ENCODE measurements at regions not wholly inside any gene's neighbourhood (a gene's known extent, or its start where the extent isn't known, plus 50 kb on each side); places are given as distances from the start of the nearest gene placed in this dataset.

DNA sequence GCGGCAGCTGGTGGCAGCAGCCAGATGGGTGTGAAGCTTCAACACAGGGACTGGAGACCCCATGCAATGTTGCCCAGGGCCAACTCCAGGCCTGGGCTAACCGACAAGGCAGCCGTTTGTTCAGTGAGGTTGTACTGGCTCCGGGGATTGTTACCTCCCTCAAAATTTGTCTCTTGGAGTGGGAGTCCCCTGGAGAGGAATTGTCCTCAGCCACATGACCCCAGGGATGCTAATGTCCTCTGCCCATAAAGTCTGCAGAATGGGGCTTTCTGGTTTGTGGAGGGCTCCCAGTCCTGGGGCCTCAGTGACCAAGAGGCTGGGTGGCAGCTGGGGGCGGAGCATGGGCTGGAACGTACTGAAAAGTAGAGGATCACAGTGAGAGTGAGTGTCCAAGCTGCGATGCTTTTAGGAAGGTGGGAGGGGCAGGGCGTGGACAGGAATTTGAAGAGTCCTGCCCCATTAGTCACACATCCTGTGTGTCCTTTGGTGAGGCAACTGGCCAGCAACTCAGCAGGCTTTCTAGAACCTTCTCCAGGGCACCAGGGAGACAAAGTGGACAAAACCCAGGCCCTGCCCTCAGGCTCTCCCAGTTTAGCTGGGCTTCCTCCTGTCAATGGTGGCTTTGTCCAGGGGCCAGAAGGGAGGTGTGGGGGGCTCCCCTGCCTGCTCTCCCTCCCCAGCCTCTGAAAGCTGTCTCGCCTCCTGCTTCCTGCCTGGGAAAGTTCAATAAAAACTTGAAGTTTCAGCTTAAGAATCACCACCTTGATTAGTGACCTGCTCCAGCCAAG is 114.0 kb downstream of the NSG2 start:
- no peak overlapping the region for H3K27ac ChIP-seq
- no peak overlapping the region for H3K4me3 ChIP-seq
- peaks cover 0 to 15% (median 0%) of the 10 kb centered on the region in 3 donors for H3K9me3 ChIP-seq
- no CpG with 5 or more reads among the region's 9 CpGs for WGBS, 2 donors (ENCODE audit: low coverage in 1 of 2)
- H3K27me3 ChIP-seq, result peaks cover 12% of the 10 kb centered on the region
- TF ChIP-seq, protein P1, sequence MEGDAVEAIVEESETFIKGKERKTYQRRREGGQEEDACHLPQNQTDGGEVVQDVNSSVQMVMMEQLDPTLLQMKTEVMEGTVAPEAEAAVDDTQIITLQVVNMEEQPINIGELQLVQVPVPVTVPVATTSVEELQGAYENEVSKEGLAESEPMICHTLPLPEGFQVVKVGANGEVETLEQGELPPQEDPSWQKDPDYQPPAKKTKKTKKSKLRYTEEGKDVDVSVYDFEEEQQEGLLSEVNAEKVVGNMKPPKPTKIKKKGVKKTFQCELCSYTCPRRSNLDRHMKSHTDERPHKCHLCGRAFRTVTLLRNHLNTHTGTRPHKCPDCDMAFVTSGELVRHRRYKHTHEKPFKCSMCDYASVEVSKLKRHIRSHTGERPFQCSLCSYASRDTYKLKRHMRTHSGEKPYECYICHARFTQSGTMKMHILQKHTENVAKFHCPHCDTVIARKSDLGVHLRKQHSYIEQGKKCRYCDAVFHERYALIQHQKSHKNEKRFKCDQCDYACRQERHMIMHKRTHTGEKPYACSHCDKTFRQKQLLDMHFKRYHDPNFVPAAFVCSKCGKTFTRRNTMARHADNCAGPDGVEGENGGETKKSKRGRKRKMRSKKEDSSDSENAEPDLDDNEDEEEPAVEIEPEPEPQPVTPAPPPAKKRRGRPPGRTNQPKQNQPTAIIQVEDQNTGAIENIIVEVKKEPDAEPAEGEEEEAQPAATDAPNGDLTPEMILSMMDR (IDR thresholded peaks at IDR 0.05), result no peak
- TF ChIP-seq POLR2AphosphoS5 (IDR thresholded peaks at IDR 0.05) (no peak), EP300 (IDR thresholded peaks at IDR 0.05) (no peak)
- H3K4me1 ChIP-seq, result no peaks in the 10 kb centered on the region
- no peaks in the 10 kb centered on the region for H3K36me3 ChIP-seq
- ATAC-seq, result no peak

DNA sequence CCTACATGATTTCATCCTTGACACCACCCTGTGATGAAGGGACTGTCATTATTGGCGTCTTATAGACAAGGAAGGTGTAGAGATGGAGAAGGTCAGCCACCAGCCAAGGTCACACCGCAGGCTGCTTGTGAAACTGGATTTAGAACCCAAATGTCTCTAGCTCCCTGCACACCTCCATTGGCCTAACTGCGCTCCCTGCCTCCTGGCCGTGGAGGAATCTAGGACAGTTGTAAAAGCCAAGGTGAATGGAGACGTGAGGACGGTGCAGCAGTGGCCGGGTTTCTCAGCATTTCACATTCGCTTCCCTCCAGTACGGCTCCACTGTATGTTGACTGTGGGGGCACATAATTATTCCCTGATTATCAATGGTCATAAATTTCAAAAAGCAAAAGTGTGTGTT is 119.9 kb downstream of the NSG2 start:
- no peak for ATAC-seq
- WGBS, 2 donors (ENCODE audit: low coverage in 1 of 2), result 66 to 87% methylated on average over 7 to 9 of the region's 9 CpGs

DNA sequence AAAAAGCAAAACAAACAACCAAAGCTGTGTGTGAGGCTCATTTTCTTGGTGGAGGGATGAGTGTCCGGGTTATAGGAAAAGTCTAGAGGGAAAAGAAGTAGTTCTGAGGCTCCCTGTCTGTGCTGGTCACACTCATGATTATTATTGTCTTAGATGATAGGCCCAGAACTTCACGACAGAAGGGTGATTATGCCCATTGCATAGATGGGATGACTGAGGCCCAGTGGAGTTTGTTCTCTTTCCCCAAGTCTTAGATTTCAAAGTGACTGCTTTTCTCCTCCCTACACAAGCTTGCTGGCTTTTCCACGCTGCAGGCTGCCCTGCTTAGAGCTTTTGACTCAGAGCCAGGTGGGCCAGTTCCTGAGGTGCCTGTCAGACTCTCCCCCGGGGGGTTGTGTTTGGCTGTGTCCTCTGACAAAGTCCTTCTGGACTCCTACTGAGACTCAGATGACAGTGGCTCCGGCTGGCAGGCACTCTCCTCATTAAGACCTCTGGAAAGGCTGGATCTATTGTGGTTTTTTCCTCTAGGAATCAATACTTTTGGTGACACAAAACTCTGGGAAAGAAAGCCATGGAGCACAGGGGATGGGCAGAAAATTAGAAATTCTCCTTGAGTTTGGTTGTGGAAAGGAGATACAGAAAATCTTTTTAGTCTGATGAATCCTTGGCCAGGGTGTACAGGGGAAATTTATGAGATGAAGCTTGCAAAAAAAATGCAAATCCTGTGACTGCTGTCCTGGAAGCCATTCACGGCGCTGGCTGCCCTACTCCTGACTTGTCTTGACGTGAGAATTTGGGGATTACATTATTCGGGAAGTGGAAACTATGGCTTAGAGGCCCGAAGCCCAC is 120.9 kb downstream of the NSG2 start:
- WGBS, 2 donors (ENCODE audit: low coverage in 1 of 2), result 56 to 63% methylated on average over 7 to 10 of the region's 10 CpGs
- Histone ChIP-seq H3K36me3 (no peaks in the 10 kb centered on the region), H3K4me3 (no peak overlapping the region), H3K9me3 (peaks cover 0 to 6% (median 0%) of the 10 kb centered on the region in 3 donors), H3K4me1 (no peaks in the 10 kb centered on the region), H3K27ac (no peak overlapping the region), H3K27me3 (peaks cover 4% of the 10 kb centered on the region)
- TF ChIP-seq EP300 (IDR thresholded peaks at IDR 0.05) (no peak), POLR2AphosphoS5 (IDR thresholded peaks at IDR 0.05) (no peak), POLR2A (IDR thresholded peaks at IDR 0.05) (no peak)
- TF ChIP-seq, protein P1 (IDR thresholded peaks at IDR 0.05), result no peak
- ATAC-seq, result no peak

More for the DNA sequence above, 119.9 kb downstream of the NSG2 start:
- Histone ChIP-seq H3K27ac (no peak overlapping the region), H3K9me3 (peaks cover 0 to 6% (median 0%) of the 10 kb centered on the region in 3 donors), H3K4me1 (no peaks in the 10 kb centered on the region), H3K4me3 (no peak overlapping the region), H3K27me3 (peaks cover 4% of the 10 kb centered on the region), H3K36me3 (no peaks in the 10 kb centered on the region)
- TF ChIP-seq POLR2A (IDR thresholded peaks at IDR 0.05), result no peak
- TF ChIP-seq, protein P1 (IDR thresholded peaks at IDR 0.05), result no peak
- no peak for TF ChIP-seq POLR2AphosphoS5 (IDR thresholded peaks at IDR 0.05)
- no peak for TF ChIP-seq EP300 (IDR thresholded peaks at IDR 0.05)

DNA sequence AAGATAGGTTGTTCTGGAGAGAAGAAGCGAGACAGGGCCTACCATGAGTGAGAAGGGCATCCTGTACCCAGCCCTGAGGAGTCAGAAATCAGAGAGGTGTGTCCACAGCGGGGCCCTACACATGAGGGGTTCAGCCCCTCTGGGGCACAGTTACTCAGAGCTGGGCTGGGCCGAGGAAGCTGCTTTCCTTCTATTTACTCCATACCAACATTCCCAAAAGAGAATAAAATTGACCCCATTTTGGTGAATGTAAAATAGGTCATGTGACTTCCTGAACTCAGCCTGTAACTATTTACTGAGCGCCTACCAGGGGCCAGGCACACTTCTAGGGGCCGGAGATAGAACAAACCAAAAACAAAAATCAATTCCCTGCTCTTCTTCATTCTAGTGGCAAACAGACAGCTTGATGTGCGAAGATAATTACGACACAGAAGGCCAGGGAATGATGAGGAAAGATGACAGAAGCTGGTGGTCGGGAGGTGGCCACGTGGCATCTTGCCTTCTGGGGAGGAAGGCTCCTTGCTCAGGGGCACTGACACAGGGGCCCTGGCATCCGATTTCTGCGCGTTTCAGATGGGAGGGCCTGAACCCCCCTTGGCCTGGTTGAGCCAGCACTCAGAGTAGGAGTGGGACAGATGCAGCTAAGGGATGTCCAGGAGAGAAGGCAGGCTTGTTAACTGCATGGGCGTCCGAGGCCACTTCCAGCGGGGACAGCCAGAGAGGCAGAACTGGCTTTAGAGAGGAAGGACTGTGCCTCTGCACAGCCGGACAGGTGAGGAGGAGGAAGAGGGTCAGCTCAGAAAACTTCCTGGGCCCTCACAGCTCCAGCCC is 121.8 kb downstream of the NSG2 start:
- no peak for TF ChIP-seq EP300 (IDR thresholded peaks at IDR 0.05)
- TF ChIP-seq POLR2A (IDR thresholded peaks at IDR 0.05), result no peak
- TF ChIP-seq, protein P1 (IDR thresholded peaks at IDR 0.05), result no peak
- TF ChIP-seq POLR2AphosphoS5 (IDR thresholded peaks at IDR 0.05), result no peak
- H3K4me1 ChIP-seq, result no peaks in the 10 kb centered on the region
- H3K27me3 ChIP-seq, result peaks cover 7% of the 10 kb centered on the region
- H3K27ac ChIP-seq, result no peak overlapping the region
- no peak for ATAC-seq
- no peaks in the 10 kb centered on the region for H3K36me3 ChIP-seq
- H3K4me3 ChIP-seq, result no peak overlapping the region
- peaks cover 0 to 6% (median 0%) of the 10 kb centered on the region in 3 donors for H3K9me3 ChIP-seq
- WGBS, 2 donors (ENCODE audit: low coverage in 1 of 2), result 71 to 76% methylated on average over 9 to 11 of the region's 16 CpGs

Measured in gastroesophageal sphincter (tissue), 4 donors.